WTC11 (cell line): ENCODE measurements at regions not wholly inside any gene's neighbourhood (a gene's known extent, or its start where the extent isn't known, plus 50 kb on each side); places are given as distances from the start of the nearest gene placed in this dataset.

ENCODE experiments used
- ATF1 ChIP-seq: sonication (generic); formaldehyde crosslinking; IDR thresholded peaks from 2 replicates; pipeline ENCODE4 v1.8.1; 2023; ENCODE audit warnings: mild to moderate bottlenecking, moderate library complexity, missing genetic modification reagents
- IRF2 ChIP-seq: sonication (generic); formaldehyde crosslinking; IDR thresholded peaks from 2 replicates; pipeline ENCODE4 v1.8.0; 2022; ENCODE audit warnings: low read depth, missing genetic modification reagents, borderline replicate concordance
- NR1H2 ChIP-seq: sonication (generic); formaldehyde crosslinking; IDR thresholded peaks from 2 replicates; pipeline ENCODE4 v1.9.0; 2021; ENCODE audit warnings: mild to moderate bottlenecking, moderate library complexity, missing genetic modification reagents
- NR2C2 ChIP-seq: sonication (generic); formaldehyde crosslinking; IDR thresholded peaks from 2 replicates; pipeline ENCODE4 v1.8.0; 2022; ENCODE audit warnings: mild to moderate bottlenecking, missing genetic modification reagents
- OVOL2 ChIP-seq: fragments of 250-450 bp; sonication (Bioruptor Pico); IDR thresholded peaks from 2 replicates; pipeline ENCODE4 v1.9.0; 2021; ENCODE audit warnings: mild to moderate bottlenecking, borderline replicate concordance
- TF ChIP-seq, protein P1 (sequence below): fragments of 200-600 bp; IDR thresholded peaks from 2 replicates; pipeline ENCODE4 v1.8.0; 2022; ENCODE audit warnings: antibody characterized with exemption

- TF ChIP-seq, protein P1, sequence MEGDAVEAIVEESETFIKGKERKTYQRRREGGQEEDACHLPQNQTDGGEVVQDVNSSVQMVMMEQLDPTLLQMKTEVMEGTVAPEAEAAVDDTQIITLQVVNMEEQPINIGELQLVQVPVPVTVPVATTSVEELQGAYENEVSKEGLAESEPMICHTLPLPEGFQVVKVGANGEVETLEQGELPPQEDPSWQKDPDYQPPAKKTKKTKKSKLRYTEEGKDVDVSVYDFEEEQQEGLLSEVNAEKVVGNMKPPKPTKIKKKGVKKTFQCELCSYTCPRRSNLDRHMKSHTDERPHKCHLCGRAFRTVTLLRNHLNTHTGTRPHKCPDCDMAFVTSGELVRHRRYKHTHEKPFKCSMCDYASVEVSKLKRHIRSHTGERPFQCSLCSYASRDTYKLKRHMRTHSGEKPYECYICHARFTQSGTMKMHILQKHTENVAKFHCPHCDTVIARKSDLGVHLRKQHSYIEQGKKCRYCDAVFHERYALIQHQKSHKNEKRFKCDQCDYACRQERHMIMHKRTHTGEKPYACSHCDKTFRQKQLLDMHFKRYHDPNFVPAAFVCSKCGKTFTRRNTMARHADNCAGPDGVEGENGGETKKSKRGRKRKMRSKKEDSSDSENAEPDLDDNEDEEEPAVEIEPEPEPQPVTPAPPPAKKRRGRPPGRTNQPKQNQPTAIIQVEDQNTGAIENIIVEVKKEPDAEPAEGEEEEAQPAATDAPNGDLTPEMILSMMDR: no peak
- TF ChIP-seq IRF2 (CRISPR knock-in tag) (no peak), ATF1 (CRISPR knock-in tag) (no peak), OVOL2 (no peak), NR1H2 (CRISPR knock-in tag) (no peak), NR2C2 (CRISPR knock-in tag) (no peak)
These were observed 480.8 kb upstream of the FAT1 start for GRCh38 chr4:187204389-187204918.
